Hepatic stellate cell (primary cell): ENCODE measurements at regions not wholly inside any gene's neighbourhood (a gene's known extent, or its start where the extent isn't known, plus 50 kb on each side); places are given as distances from the start of the nearest gene placed in this dataset.

ENCODE experiments used
- DNase-seq: peaks from one replicate; pipeline ENCODE4 v3.0.0; 2011; ENCODE audit warnings: low spot score

DNA sequence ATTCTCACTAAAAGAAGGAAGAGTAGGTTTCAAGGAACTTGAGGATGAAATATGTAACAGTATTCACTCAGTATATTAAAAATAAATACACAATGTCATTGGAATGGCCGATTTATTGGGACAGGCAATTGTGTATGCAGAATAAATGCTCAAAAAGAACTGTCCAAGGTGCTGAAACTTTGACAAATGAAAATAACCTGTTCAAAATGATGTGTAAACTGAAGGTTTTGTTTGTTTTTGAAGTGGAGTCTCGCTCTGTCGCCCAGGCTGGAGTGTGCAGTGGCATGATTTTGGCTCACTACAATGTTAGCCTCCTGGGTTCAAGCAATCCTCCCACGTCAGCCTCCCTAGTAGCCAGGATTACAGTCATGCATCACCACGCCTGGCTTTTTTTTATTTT, 318.7 kb upstream of the RBFOX1 start:
- no peak for DNase-seq

GRCh38 chr16:7004266-7004665, 328.4 kb upstream of the RBFOX1 start:
- DNase-seq, result no peak

DNA sequence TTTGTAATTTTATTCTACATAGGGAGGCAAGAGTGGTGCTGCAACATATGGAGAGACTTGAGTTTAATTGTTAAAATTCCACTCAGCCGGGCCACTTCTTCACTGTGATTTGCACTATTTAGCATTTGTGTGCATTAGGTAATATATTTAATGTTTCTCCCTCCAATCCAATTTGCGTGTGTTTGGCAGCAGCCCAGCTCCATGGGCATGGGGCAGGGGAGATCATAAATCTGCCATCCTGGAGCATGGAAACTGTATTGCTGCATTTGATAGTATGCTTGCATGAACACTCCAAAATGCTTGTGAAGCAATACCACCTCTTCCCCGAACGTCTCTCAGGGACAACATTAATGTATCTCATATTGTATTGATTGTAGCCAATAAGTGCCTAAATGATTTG, 339.1 kb upstream of the RBFOX1 start:
- DNase-seq, result no peak

DNA sequence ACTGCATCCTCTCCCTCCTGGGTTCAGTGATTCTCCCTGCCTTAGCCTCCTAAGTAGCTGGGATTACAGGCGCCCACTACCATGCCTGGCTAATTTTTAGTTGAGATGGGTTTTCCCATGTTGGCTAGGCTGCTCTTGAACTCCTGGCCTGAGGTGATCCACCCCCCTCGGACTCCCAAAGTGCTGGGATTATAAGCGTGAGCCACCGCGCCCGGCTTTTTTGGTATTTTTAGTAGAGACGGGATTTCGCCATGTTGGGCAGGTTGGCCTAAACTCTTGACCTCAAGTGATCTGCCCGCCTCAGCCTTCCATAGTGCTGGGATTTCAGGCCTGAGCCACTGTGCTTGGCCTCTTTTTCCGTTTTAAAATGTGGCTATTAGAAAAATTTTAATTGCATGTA, 343.8 kb upstream of the RBFOX1 start:
- no peak for DNase-seq

GRCh38 chr16:6977916-6978315, 354.7 kb upstream of the RBFOX1 start:
- no peak for DNase-seq

- DNase-seq, result no peak
Measured at GRCh38 chr16:6977291-6977690, 355.4 kb upstream of the RBFOX1 start.

GRCh38 chr16:6976716-6977115, 355.9 kb upstream of the RBFOX1 start:
- DNase-seq, result no peak

GRCh38 chr16:6970171-6970857, 362.3 kb upstream of the RBFOX1 start:
- DNase-seq, result no peak

DNA sequence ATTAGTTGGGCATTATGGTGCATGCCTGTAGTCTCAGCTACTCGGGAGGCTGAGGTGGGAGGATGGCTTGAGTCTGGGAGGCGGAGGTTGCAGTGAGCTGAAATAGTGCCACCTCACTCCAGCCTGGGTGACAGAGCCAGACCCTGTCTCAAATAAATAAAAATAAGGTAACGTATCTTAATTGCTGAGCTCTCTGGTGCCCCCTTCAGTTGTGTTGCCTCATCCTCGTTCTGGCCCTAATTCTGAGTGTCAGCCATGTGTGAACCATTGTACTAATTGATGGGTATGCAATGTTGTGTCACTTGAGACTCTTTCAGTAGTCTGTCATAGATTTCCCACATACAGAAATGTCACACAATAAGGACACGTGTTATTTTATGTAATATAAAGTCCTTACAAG, 363.1 kb upstream of the RBFOX1 start:
- DNase-seq, result no peak

DNA sequence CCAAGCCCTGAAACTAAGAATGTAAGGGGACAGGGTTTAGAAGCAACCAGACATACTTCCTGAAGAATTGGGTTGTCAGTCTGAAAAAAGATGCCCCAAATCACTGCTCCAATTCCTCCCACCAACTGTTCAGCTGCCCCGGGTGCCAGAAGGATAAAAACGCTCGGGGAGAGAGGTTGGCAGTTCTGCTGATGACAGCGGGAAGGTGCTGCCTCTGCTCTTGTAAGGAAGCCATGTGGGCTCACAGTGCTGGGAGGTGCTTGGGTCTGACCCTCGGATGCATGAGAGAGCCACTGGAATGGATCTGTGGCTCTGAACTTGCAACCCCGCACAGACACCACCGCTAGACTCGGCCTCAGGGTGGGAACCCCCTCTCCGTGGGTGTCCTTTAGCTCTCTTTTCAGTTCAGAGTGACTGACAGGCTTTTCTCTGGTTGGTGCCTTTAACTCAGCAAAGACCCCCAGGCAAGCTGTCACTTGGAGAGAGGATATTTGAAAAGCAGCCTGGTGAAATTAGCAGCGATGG, 364.8 kb upstream of the RBFOX1 start:
- no peak for DNase-seq

DNA sequence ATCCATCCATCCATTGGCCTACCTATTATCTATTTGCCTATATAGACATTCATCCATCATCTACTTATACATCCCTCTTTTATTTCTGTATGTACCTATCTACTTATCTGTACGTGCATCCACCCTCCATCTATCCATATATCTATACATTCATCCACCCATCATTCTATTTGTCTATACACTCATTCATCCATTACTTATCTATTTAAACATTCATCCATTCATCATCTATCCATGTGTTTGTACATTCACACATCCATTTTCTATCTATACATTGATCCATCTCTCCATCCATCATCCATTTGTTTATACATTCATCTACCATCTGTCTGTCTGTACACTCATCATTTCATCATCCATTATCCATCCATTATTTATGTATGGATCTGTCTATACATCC, 365.7 kb upstream of the RBFOX1 start:
- no peak for DNase-seq

GRCh38 chr16:6964679-6965078, 368.0 kb upstream of the RBFOX1 start:
- no peak for DNase-seq

DNA sequence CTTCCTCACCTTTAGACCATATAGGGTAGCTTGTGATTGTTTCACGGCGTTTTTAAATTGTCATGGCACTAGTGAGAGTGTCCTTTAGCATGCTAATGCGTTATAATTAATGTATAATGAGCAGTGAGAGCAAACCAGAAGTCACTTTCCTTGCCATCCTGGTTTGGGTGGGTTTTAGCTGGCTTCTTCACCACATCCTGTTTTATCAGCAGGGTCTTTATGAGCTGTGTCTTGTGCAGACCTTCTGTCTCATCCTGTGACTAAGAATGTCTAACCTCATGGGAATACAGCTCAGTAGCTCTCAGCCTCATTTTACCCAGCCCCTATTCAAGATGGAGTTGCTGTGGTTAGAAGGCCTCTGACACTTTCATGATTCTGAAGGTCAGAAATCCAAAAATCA, 370.9 kb upstream of the RBFOX1 start:
- no peak for DNase-seq

DNA sequence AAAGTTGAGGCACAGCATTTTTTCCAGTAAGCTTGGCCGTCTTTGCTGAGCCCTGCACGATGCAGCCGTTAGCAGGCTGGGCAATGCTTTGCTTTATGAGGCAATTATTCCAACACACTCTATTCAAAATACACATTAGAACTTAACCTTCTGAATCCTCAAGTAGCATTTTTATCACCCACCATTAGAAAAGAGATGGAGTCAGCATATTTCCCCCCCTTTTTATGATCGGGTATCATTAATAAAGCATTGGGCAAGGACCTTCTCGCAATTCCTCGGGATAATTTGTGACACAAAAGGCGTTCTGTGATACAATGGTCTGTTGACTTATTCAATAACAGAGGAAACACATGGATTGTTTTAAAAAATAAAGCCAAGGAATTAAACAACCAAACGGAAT, 374.5 kb upstream of the RBFOX1 start:
- no peak for DNase-seq

GRCh38 chr16:6957681-6958080, 375.0 kb upstream of the RBFOX1 start:
- no peak for DNase-seq

- no peak for DNase-seq
Measured at GRCh38 chr16:6956511-6956910, 376.1 kb upstream of the RBFOX1 start.

GRCh38 chr16:6955303-6955702, 377.3 kb upstream of the RBFOX1 start:
- DNase-seq, result no peak

DNA sequence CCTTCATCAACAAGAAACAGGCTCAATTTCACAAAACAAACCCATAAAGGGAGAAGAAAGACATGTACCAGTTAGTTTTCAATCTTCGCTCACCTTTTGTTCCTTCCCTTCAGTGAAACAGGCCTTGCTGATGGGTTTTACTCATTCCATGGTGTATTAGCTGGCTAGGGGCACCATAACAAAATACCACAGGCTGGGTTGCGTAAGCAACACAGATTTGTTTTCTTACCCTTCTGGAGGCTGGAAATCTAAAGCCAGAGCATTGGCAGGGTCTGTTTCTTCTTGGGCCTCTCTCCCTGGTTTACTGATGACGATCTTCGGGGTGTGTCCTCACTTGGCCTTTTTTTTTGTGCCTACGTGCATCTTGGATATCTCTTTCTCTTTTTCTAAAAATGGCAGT, 383.4 kb upstream of the RBFOX1 start:
- DNase-seq, result no peak

GRCh38 chr16:6947291-6947690, 385.4 kb upstream of the RBFOX1 start:
- no peak for DNase-seq

DNA sequence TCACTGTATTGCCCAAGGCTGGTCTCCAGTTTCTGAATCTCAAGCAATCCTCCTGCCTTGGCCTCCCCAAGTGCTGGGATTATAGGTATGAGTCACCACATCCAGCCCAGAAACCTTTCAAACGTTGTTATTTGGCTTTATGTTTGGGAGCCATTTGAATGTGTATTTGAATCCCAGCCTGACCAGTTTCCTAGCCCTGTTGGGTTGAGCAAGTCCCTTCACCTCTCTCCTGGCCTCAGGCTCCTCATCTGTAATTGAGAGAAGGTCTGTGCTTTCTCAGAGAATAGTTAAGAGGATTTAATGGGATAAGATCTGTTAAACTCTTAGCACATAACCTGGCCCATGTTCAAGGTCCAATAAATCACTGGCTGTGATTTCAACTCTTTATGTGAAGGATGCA, 385.8 kb upstream of the RBFOX1 start:
- DNase-seq, result no peak

GRCh38 chr16:6946106-6946505, 386.5 kb upstream of the RBFOX1 start:
- DNase-seq, result no peak

GRCh38 chr16:6940968-6941367, 391.7 kb upstream of the RBFOX1 start:
- DNase-seq, result no peak

GRCh38 chr16:6937641-6938040, 395.0 kb upstream of the RBFOX1 start:
- DNase-seq, result no peak

GRCh38 chr16:6932871-6933385, 399.7 kb upstream of the RBFOX1 start:
- DNase-seq, result no peak
